Endothelial cell of umbilical vein (primary cell): ENCODE measurements at regions not wholly inside any gene's neighbourhood (a gene's known extent, or its start where the extent isn't known, plus 50 kb on each side); places are given as distances from the start of the nearest gene placed in this dataset.

ENCODE experiments used
- BruUV-seq: library from RNA; stranded (reverse); fragments of 400-500 nt; replicated peaks from 2 replicates; lab custom pipeline; 2021; lab: Mats Ljungman, UMichigan
- CTCF ChIA-PET: fragments of 300-600, 350-600 bp; sonication (Branson Sonifier 250); formaldehyde crosslinking; loops from one replicate; lab custom pipeline; 2021; ENCODE audit warnings: antibody characterized with exemption, inconsistent platforms; lab: Charles Lee
- POLR2A ChIA-PET: fragments of 300-600, 350-600 bp; sonication (Branson Sonifier 250); formaldehyde crosslinking; loops from one replicate; lab custom pipeline; 2021; ENCODE audit warnings: antibody characterized with exemption, inconsistent platforms; lab: Charles Lee
- DNase-seq: peaks from one replicate; pipeline ENCODE4 v3.0.0-alpha.2; 2011; ENCODE audit warnings: low read depth, low spot score
- FAIRE-seq: peaks from 2 replicates; lab custom pipeline; 2011; peaks lifted over from hg19 to GRCh38; lab: Jason Lieb, UNC
- H2AFZ ChIP-seq: 2 replicates; pipeline ENCODE4 v1.6.0; 2012; ENCODE audit warnings: low read depth, low read length, control low read depth, inconsistent platforms
- H3K27ac ChIP-seq: 2 replicates; pipeline ENCODE4 v1.5.1; 2011; ENCODE audit warnings: low read depth, mild to moderate bottlenecking, control low read depth, low read length, moderate library complexity; ENCODE audit not compliant: insufficient read depth
- H3K27me3 ChIP-seq, 2 experiments: 2 replicates each; pipeline versions ENCODE4 v1.6.0 to v1.6.1; 2011; ENCODE audit warnings: low read length in 2 of 2, mixed read lengths in 1 of 2; ENCODE audit not compliant: control insufficient read depth in 2 of 2, insufficient read depth in 2 of 2
- H3K36me3 ChIP-seq, 2 experiments: 2 replicates in 1 of 2; 3 replicates in 1 of 2; pipeline ENCODE4 v1.5.1; 2011; ENCODE audit warnings: low read length in 2 of 2, mild to moderate bottlenecking in 1 of 2, moderate library complexity in 1 of 2; ENCODE audit not compliant: control insufficient read depth in 2 of 2, insufficient read depth in 2 of 2; ENCODE audit errors: extremely low read depth in 1 of 2
- H3K4me1 ChIP-seq: 3 replicates; pipeline ENCODE4 v1.5.1; 2011; ENCODE audit warnings: mild to moderate bottlenecking, low read length; ENCODE audit not compliant: control insufficient read depth, insufficient read depth; ENCODE audit errors: extremely low read depth
- H3K4me2 ChIP-seq: 2 replicates; pipeline ENCODE4 v1.6.1; 2011; ENCODE audit warnings: low read length, control low read depth, mixed read lengths; ENCODE audit not compliant: insufficient read depth
- H3K4me3 ChIP-seq, 3 experiments: fragments of 200-600 bp in 1 of 3; sonication (generic), shearing (Covaris generic) in 1 of 3; replicated peaks in 1 of 3; 2 replicates each; pipeline ENCODE4 v1.5.1; 2011 to 2016; ENCODE audit warnings: control low read depth in 3 of 3, low read length in 3 of 3, mild to moderate bottlenecking in 2 of 3, inconsistent platforms in 1 of 3, low read depth in 1 of 3, moderate library complexity in 1 of 3; ENCODE audit not compliant: insufficient read depth in 1 of 3
- H3K79me2 ChIP-seq: 2 replicates; pipeline ENCODE4 v1.6.0; 2012; ENCODE audit warnings: low read length, inconsistent platforms; ENCODE audit not compliant: control insufficient read depth, insufficient read depth
- H3K9ac ChIP-seq: replicated peaks from 2 replicates; pipeline ENCODE3; 2011; ENCODE audit warnings: low read length, control low read depth; ENCODE audit not compliant: insufficient read depth; ENCODE audit errors: extremely low read depth
- H3K9me1 ChIP-seq: replicated peaks from 3 replicates; pipeline ENCODE4 v1.6.0; 2011; ENCODE audit warnings: mild to moderate bottlenecking, low read length; ENCODE audit not compliant: control insufficient read depth, insufficient read depth; ENCODE audit errors: extremely low read depth
- H3K9me3 ChIP-seq: replicated peaks from 2 replicates; pipeline ENCODE4 v1.5.1; 2012; ENCODE audit warnings: low read length, inconsistent platforms; ENCODE audit not compliant: control insufficient read depth, insufficient read depth
- H4K20me1 ChIP-seq: replicated peaks from 2 replicates; pipeline ENCODE3; 2011; ENCODE audit warnings: mild to moderate bottlenecking, low read length; ENCODE audit not compliant: control insufficient read depth, insufficient read depth; ENCODE audit errors: extremely low read depth
- EZH2 ChIP-seq: IDR thresholded peaks from 2 replicates; pipeline ENCODE4 v1.6.1; 2012; ENCODE audit warnings: borderline replicate concordance, low read depth, mild to moderate bottlenecking, moderate library complexity, low read length, inconsistent platforms; ENCODE audit not compliant: severe bottlenecking
- GATA2 ChIP-seq: IDR thresholded peaks from 2 replicates; pipeline ENCODE4 v1.7.0; 2011; ENCODE audit warnings: low read depth, mild to moderate bottlenecking, moderate library complexity, mixed read lengths, low read length; ENCODE audit not compliant: insufficient read length, insufficient read depth
- JUN ChIP-seq: IDR thresholded peaks from 2 replicates; pipeline ENCODE4 v1.6.1; 2011; ENCODE audit warnings: borderline replicate concordance, low read depth; ENCODE audit not compliant: insufficient read length, insufficient read depth
- MYC ChIP-seq: IDR thresholded peaks from one replicate; pipeline ENCODE4 v1.6.1; 2011; ENCODE audit warnings: mild to moderate bottlenecking, low read depth, low read length
- POLR2AphosphoS5 ChIP-seq: IDR thresholded peaks from 2 replicates; pipeline ENCODE4 v1.6.1; 2012; ENCODE audit warnings: low read depth, mild to moderate bottlenecking, control low read depth, low read length, moderate library complexity; ENCODE audit not compliant: insufficient read depth
- dilution Hi-C: fragments of 300-500 bp; cut with MboI; formaldehyde crosslinking; loops from one replicate; pipeline ENCODE4 v1.15.0; 2019; ENCODE audit warnings: low sequenced_read_pairs; ENCODE audit not compliant: extremely low pct_ligation_motif_present
- intact Hi-C: fragments of 100-400 bp; cut with micrococcal nuclease; formaldehyde crosslinking; loops from one replicate; pipeline ENCODE4 v1.10.0; 2022
- TF ChIP-seq, protein P1 (sequence below), 2 donors: IDR thresholded peaks; 1 replicate in 1 of 2; 2 replicates in 1 of 2; pipeline ENCODE4 v1.5.1; 2011; ENCODE audit warnings: low read length in 2 of 2, mild to moderate bottlenecking in 2 of 2, moderate library complexity in 2 of 2, control low read depth in 1 of 2, inconsistent platforms in 1 of 2, low read depth in 1 of 2; ENCODE audit not compliant: insufficient read depth in 1 of 2; ENCODE audit errors: extremely low read depth in 1 of 2
- TF ChIP-seq, protein P2 (sequence below): IDR thresholded peaks from 2 replicates; pipeline ENCODE4 v1.6.1; 2011; ENCODE audit not compliant: insufficient read depth, insufficient read length

DNA sequence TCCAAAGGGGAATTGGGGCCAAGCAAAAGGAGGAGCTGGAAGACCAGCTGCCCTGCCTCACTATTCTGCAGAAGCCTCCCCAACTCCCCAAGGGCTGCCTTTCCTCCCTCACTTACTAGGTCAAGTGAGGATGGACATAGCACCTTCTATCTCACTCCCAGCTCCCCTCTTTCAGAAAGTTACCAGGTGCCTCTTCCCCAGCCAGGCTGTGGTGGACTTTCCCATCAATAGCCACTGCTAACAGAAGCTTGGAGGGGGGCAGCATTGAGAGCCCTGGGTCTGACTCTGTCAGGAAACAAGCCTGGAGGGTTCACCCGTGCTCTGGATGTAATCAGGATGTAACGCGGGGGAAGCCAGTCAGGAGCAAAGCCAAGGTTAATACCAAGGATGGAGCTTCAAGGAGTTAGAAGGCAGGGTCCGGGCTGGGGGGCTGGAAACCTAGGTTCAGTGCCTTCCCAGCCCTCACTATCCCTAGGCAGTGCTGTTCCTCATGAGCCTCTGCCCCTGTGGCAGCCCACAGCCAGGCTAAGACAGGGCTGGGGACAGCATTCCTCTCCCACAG is 127.8 kb upstream of the NGF start:
- ChIA-PET CTCF (interaction anchor here (1.0 to 3.1 kb wide), 5 partner anchors 17 to 327 kb away, joined by 3 to 20 read pairs (median 7); no protein-coding TSS in a partner anchor), POLR2A (no interaction called here)
- TF ChIP-seq, protein P1, sequence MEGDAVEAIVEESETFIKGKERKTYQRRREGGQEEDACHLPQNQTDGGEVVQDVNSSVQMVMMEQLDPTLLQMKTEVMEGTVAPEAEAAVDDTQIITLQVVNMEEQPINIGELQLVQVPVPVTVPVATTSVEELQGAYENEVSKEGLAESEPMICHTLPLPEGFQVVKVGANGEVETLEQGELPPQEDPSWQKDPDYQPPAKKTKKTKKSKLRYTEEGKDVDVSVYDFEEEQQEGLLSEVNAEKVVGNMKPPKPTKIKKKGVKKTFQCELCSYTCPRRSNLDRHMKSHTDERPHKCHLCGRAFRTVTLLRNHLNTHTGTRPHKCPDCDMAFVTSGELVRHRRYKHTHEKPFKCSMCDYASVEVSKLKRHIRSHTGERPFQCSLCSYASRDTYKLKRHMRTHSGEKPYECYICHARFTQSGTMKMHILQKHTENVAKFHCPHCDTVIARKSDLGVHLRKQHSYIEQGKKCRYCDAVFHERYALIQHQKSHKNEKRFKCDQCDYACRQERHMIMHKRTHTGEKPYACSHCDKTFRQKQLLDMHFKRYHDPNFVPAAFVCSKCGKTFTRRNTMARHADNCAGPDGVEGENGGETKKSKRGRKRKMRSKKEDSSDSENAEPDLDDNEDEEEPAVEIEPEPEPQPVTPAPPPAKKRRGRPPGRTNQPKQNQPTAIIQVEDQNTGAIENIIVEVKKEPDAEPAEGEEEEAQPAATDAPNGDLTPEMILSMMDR (IDR thresholded peaks at IDR 0.05; ENCODE audit: extremely low read depth in 1 of 2, insufficient read depth in 1 of 2, low read depth in 1 of 2, low read length in 2 of 2): no peak
- TF ChIP-seq POLR2AphosphoS5: no peak
- TF ChIP-seq EZH2: no peak
- BruUV-seq: no TSS peak
- H3K4me3 ChIP-seq: no peak overlapping the region
- DNase-seq: no peak
- H3K27me3 ChIP-seq: no peaks in the 10 kb centered on the region
- H3K9me1 ChIP-seq: no peaks in the 10 kb centered on the region
- H3K79me2 ChIP-seq: no peaks in the 10 kb centered on the region
- intact Hi-C loops (loop anchor here (10.0 kb wide), 1 partner anchor 491 kb away; no protein-coding TSS in a partner anchor), dilution Hi-C loops (no loop called here)
- no peaks in the 10 kb centered on the region for H3K4me1 ChIP-seq
- H4K20me1 ChIP-seq: no peaks in the 10 kb centered on the region
- no peak overlapping the region for H3K27ac ChIP-seq
- no peak overlapping the region for H3K4me2 ChIP-seq
- FAIRE-seq: no peak
- no peaks in the 10 kb centered on the region for H3K9me3 ChIP-seq
- H2AFZ ChIP-seq: no peak overlapping the region
- no peak overlapping the region for H3K9ac ChIP-seq
- no peaks in the 10 kb centered on the region for H3K36me3 ChIP-seq

DNA sequence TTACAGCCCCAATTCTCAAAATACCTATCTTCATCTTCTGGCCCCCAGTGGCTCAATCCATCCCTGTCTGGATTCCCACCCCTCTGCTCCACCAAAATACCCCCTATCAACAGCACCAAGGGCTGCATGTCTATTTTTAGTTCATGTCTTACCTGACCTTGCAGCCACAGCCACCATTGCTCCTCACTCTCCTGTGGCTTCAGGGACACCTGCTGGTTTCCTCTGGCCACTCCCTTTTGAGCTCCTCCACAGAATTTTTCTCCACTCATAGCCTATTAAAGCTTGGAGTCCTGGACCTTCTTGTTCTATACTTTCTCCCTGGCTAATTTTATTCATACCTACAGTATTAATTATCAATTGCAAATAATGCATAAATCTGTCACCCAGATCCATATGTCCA is 125.3 kb upstream of the NGF start:
- no peaks in the 10 kb centered on the region for H3K36me3 ChIP-seq
- H3K27ac ChIP-seq: no peak overlapping the region
- no peak overlapping the region for H2AFZ ChIP-seq
- H3K79me2 ChIP-seq: no peaks in the 10 kb centered on the region
- no peak overlapping the region for H3K4me2 ChIP-seq
- TF ChIP-seq MYC (no peak), GATA2 (no peak), POLR2AphosphoS5 (no peak), JUN (no peak), EZH2 (no peak)
- TF ChIP-seq, protein P2, sequence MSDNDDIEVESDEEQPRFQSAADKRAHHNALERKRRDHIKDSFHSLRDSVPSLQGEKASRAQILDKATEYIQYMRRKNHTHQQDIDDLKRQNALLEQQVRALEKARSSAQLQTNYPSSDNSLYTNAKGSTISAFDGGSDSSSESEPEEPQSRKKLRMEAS: no peak
- H3K9me1 ChIP-seq: no peaks in the 10 kb centered on the region
- no TSS peak for BruUV-seq
- ChIA-PET CTCF (interaction anchor here (0.7 to 1.0 kb wide), 2 partner anchors 9 to 324 kb away, joined by 3 to 4 read pairs; no protein-coding TSS in a partner anchor), POLR2A (interaction anchor here (0.5 kb wide), 1 partner anchor 43 kb away, joined by 6 read pairs; no protein-coding TSS in a partner anchor)
- H3K4me1 ChIP-seq: no peaks in the 10 kb centered on the region
- DNase-seq: no peak
- FAIRE-seq: no peak
- no peaks in the 10 kb centered on the region for H3K9me3 ChIP-seq
- H3K4me3 ChIP-seq: no peak overlapping the region
- H4K20me1 ChIP-seq: no peaks in the 10 kb centered on the region
- dilution Hi-C loops (no loop called here), intact Hi-C loops (loop anchor here (10.0 kb wide), 1 partner anchor 489 kb away; no protein-coding TSS in a partner anchor)
- H3K9ac ChIP-seq: no peak overlapping the region
- H3K27me3 ChIP-seq: no peaks in the 10 kb centered on the region
